IPS DF 6.9 (cell line): ENCODE measurements at regions not wholly inside any gene's neighbourhood (a gene's known extent, or its start where the extent isn't known, plus 50 kb on each side); places are given as distances from the start of the nearest gene placed in this dataset.

ENCODE experiments used
- DNase-seq: peaks from one replicate; pipeline ENCODE4 v3.0.0-alpha.2; 2013; ENCODE audit warnings: low read depth, low spot score
- H3K27ac ChIP-seq: one replicate; pipeline ENCODE4 v1.5.1; 2013; ENCODE audit warnings: low read length, control low read depth
- H3K27me3 ChIP-seq: 2 replicates; pipeline ENCODE4 v1.6.1; 2013; ENCODE audit warnings: mild to moderate bottlenecking, low read length; ENCODE audit not compliant: control insufficient read depth, insufficient read depth
- H3K36me3 ChIP-seq: 2 replicates; pipeline ENCODE4 v1.6.1; 2013; ENCODE audit warnings: low read length; ENCODE audit not compliant: control insufficient read depth, insufficient read depth
- H3K4me1 ChIP-seq: 2 replicates; pipeline ENCODE4 v1.6.1; 2013; ENCODE audit warnings: low read length; ENCODE audit not compliant: control insufficient read depth, insufficient read depth
- H3K4me3 ChIP-seq: 2 replicates; pipeline ENCODE4 v1.5.1; 2013; ENCODE audit warnings: mild to moderate bottlenecking, low read length
- H3K9me3 ChIP-seq: 2 replicates; pipeline ENCODE4 v1.6.1; 2013; ENCODE audit warnings: low read length, inconsistent platforms; ENCODE audit not compliant: control insufficient read depth, insufficient read depth
- WGBS: extraction: QIAGEN DNeasy Blood & Tissue Kit; methylation state at CpG from one replicate; pipeline ENCODE4 v1.1.7; 2013; ENCODE audit warnings: mixed read lengths, missing lambda C conversion rate; ENCODE audit not compliant: insufficient read length, insufficient coverage; 5-methylcytosine and 5-hydroxymethylcytosine counted together

- no peak overlapping the region for H3K4me3 ChIP-seq
- no peak overlapping the region for H3K27ac ChIP-seq
- no CpG with 5 or more reads among the region's 8 CpGs for WGBS
These were observed 51.2 kb upstream of the SEC16B start for GRCh38 chr1:178020968-178021640.

GRCh38 chr1:178021950-178022349 is 52.1 kb upstream of the SEC16B start:
- Histone ChIP-seq H3K27me3 (no peaks in the 10 kb centered on the region), H3K9me3 (no peaks in the 10 kb centered on the region), H3K36me3 (no peaks in the 10 kb centered on the region), H3K27ac (no peak overlapping the region), H3K4me3 (no peak overlapping the region), H3K4me1 (no peaks in the 10 kb centered on the region)
- DNase-seq: no peak
- WGBS: no CpG with 5 or more reads among the region's 4 CpGs

More at GRCh38 chr1:178020968-178021640, 51.2 kb upstream of the SEC16B start:
- no peaks in the 10 kb centered on the region for H3K4me1 ChIP-seq
- no peaks in the 10 kb centered on the region for H3K36me3 ChIP-seq
- H3K27me3 ChIP-seq: no peaks in the 10 kb centered on the region
- H3K9me3 ChIP-seq: no peaks in the 10 kb centered on the region
- no peak for DNase-seq

GRCh38 chr1:178023181-178023618 is 53.3 kb upstream of the SEC16B start:
- Histone ChIP-seq H3K9me3 (no peaks in the 10 kb centered on the region), H3K4me1 (no peaks in the 10 kb centered on the region), H3K4me3 (no peak overlapping the region), H3K36me3 (no peaks in the 10 kb centered on the region), H3K27ac (no peak overlapping the region), H3K27me3 (no peaks in the 10 kb centered on the region)
- no peak for DNase-seq
- WGBS: no CpG with 5 or more reads among the region's 2 CpGs

- Histone ChIP-seq H3K4me3 (no peak overlapping the region), H3K36me3 (no peaks in the 10 kb centered on the region), H3K4me1 (no peaks in the 10 kb centered on the region), H3K27me3 (no peaks in the 10 kb centered on the region), H3K27ac (no peak overlapping the region), H3K9me3 (no peaks in the 10 kb centered on the region)
- WGBS: no CpG with 5 or more reads among the region's 3 CpGs
- DNase-seq: no peak
These were observed 54.6 kb upstream of the SEC16B start for GRCh38 chr1:178024504-178024903.

GRCh38 chr1:178025613-178026356 is 55.9 kb upstream of the SEC16B start:
- DNase-seq: no peak
- Histone ChIP-seq H3K4me3 (no peak overlapping the region), H3K27me3 (no peaks in the 10 kb centered on the region), H3K4me1 (no peaks in the 10 kb centered on the region), H3K27ac (no peak overlapping the region), H3K9me3 (no peaks in the 10 kb centered on the region), H3K36me3 (no peaks in the 10 kb centered on the region)
- WGBS: no CpG with 5 or more reads among the region's 9 CpGs

- H3K4me1 ChIP-seq: no peaks in the 10 kb centered on the region
- no peaks in the 10 kb centered on the region for H3K9me3 ChIP-seq
- H3K27me3 ChIP-seq: no peaks in the 10 kb centered on the region
- WGBS: no CpG with 5 or more reads among the region's 7 CpGs
- DNase-seq: no peak
- H3K36me3 ChIP-seq: no peaks in the 10 kb centered on the region
- no peak overlapping the region for H3K27ac ChIP-seq
- H3K4me3 ChIP-seq: no peak overlapping the region
These were observed 59.1 kb upstream of the SEC16B start for GRCh38 chr1:178028841-178029481.

- Histone ChIP-seq H3K27me3 (no peaks in the 10 kb centered on the region), H3K9me3 (no peaks in the 10 kb centered on the region), H3K27ac (no peak overlapping the region), H3K36me3 (no peaks in the 10 kb centered on the region), H3K4me1 (no peaks in the 10 kb centered on the region), H3K4me3 (no peak overlapping the region)
- no CpG with 5 or more reads among the region's 3 CpGs for WGBS
- no peak for DNase-seq
These were observed 60.6 kb upstream of the SEC16B start for GRCh38 chr1:178030467-178030866.

GRCh38 chr1:178031856-178032320 is 62.0 kb upstream of the RASAL2 start:
- Histone ChIP-seq H3K27me3 (no peaks in the 10 kb centered on the region), H3K4me3 (no peak overlapping the region), H3K9me3 (no peaks in the 10 kb centered on the region), H3K4me1 (no peaks in the 10 kb centered on the region), H3K36me3 (no peaks in the 10 kb centered on the region), H3K27ac (no peak overlapping the region)
- peak; percentile 63 for DNase-seq

- no peaks in the 10 kb centered on the region for H3K36me3 ChIP-seq
These were observed 60.9 kb upstream of the RASAL2 start for GRCh38 chr1:178033019-178033418.

GRCh38 chr1:178034676-178035075 is 59.2 kb upstream of the RASAL2 start:
- Histone ChIP-seq H3K4me1 (no peaks in the 10 kb centered on the region), H3K4me3 (no peak overlapping the region), H3K27ac (no peak overlapping the region), H3K9me3 (no peaks in the 10 kb centered on the region), H3K36me3 (no peaks in the 10 kb centered on the region), H3K27me3 (no peaks in the 10 kb centered on the region)
- no CpG with 5 or more reads among the region's 2 CpGs for WGBS
- no peak for DNase-seq

More at GRCh38 chr1:178033019-178033418, 60.9 kb upstream of the RASAL2 start:
- DNase-seq: no peak
- WGBS: no CpG with 5 or more reads among the region's 2 CpGs
- no peak overlapping the region for H3K4me3 ChIP-seq
- H3K27ac ChIP-seq: no peak overlapping the region
- no peaks in the 10 kb centered on the region for H3K27me3 ChIP-seq
- no peaks in the 10 kb centered on the region for H3K9me3 ChIP-seq
- H3K4me1 ChIP-seq: no peaks in the 10 kb centered on the region
